Activated CD8-positive, alpha-beta memory T cell treated with anti-CD3 and anti-CD28 coated beads, Interleukin-2, amount 10 ng/mL, durations not matched to agents 7 days and 5 days (primary cell): ENCODE measurements at regions not wholly inside any gene's neighbourhood (a gene's known extent, or its start where the extent isn't known, plus 50 kb on each side); places are given as distances from the start of the nearest gene placed in this dataset.

Experiments used
- ATAC-seq: fragments of 150-1000 bp; cut with Tn5 transposase; one replicate; pipeline ENCODE4 v1.10.0; 2021; ENCODE audit warnings: moderate library complexity
- CTCF ChIA-PET: fragments of 350-600 bp; sonication (Branson Sonifier 250); formaldehyde crosslinking; loops from one replicate; lab custom pipeline; 2021; ENCODE audit warnings: antibody characterized with exemption; lab: Charles Lee
- DNase-seq: peaks from one replicate; pipeline ENCODE4 v3.0.0-alpha.2; 2020
- H3K27ac Mint-ChIP-seq: one replicate; pipeline ENCODE4 v1.8.0; 2021; ENCODE audit warnings: mild to moderate bottlenecking, mixed read lengths
- H3K27me3 Mint-ChIP-seq: one replicate; pipeline ENCODE4 v1.8.0; 2021; ENCODE audit warnings: mixed read lengths
- H3K36me3 Mint-ChIP-seq: one replicate; pipeline ENCODE4 v1.8.0; 2021; ENCODE audit warnings: mild to moderate bottlenecking, mixed read lengths
- H3K4me1 Mint-ChIP-seq: one replicate; pipeline ENCODE4 v1.8.0; 2021; ENCODE audit warnings: mixed read lengths
- H3K4me3 Mint-ChIP-seq: one replicate; pipeline ENCODE4 v1.8.0; 2021; ENCODE audit warnings: mild to moderate bottlenecking, moderate library complexity, mixed read lengths
- H3K9me3 Mint-ChIP-seq: one replicate; pipeline ENCODE4 v1.8.0; 2022; ENCODE audit warnings: low read depth, mixed read lengths

DNA sequence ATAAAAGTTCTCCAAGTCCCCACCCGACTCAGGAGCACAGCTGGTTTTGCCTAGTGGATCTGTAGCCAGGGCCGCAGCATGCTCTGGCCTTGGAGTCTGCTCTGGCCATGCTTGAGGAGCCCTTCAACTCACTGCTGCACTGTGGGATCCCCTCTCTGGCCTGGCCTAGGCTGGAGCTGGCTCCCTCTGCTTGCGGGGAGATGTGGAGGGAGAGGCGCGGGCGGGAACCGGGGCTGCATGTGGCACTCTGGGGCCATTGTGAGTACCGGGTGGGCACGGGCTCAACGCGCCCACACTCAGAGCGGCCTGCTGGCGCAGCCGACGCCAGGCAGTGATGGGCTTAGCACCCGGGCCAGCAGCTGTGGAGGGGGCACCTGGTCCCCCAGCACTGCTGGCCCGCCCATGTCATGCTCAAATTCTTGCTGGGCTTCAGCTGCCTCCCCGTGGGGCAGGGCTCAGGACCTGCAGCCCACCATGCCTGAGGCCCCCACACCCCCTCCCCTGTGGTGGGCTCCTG is 57.0 kb upstream of the ATP12A start:
- no peak overlapping the region for H3K27ac Mint-ChIP-seq
- H3K9me3 Mint-ChIP-seq = no peaks in the 10 kb centered on the region
- DNase-seq (no peak), ATAC-seq (no peak)
- H3K4me3 Mint-ChIP-seq = no peak overlapping the region
- CTCF ChIA-PET = interaction anchor here (0.5 to 2.6 kb wide), 4 partner anchors 11 to 71 kb away, joined by 3 to 13 read pairs (median 4); no protein-coding TSS in a partner anchor
- H3K27me3 Mint-ChIP-seq = no peaks in the 10 kb centered on the region
- peaks cover 7% of the 10 kb centered on the region for H3K36me3 Mint-ChIP-seq
- H3K4me1 Mint-ChIP-seq = peaks cover 74% of the 10 kb centered on the region

DNA sequence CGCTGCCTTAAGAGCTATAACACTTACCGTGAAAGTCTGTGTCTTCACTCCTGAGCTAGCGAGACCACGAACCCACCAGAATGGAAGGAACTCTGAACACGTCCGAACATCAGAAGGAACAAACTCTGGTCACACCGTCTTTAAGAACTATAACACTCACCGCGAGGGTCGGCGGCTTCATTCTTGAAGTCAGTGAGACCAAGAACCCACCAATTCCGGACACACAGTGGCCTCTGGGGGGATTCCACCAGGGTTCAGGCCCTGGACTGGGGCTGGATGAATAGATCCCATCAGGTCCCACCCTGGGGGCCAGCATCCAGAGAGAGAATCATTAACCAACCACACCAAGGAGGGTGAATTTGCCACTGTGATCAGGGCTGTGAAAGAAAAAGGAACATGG is 55.8 kb upstream of the ATP12A start:
- H3K27me3 Mint-ChIP-seq = no peaks in the 10 kb centered on the region
- CTCF ChIA-PET = interaction anchor here (1.0 to 2.6 kb wide), 3 partner anchors 8 to 19 kb away, joined by 3 to 13 read pairs (median 5); no protein-coding TSS in a partner anchor
- H3K9me3 Mint-ChIP-seq = no peaks in the 10 kb centered on the region
- peaks cover 62% of the 10 kb centered on the region for H3K4me1 Mint-ChIP-seq
- H3K4me3 Mint-ChIP-seq = no peak overlapping the region
- peak overlapping the region; percentile 97 for H3K27ac Mint-ChIP-seq
- peaks cover 7% of the 10 kb centered on the region for H3K36me3 Mint-ChIP-seq
- DNase-seq (no peak), ATAC-seq (no peak)

DNA sequence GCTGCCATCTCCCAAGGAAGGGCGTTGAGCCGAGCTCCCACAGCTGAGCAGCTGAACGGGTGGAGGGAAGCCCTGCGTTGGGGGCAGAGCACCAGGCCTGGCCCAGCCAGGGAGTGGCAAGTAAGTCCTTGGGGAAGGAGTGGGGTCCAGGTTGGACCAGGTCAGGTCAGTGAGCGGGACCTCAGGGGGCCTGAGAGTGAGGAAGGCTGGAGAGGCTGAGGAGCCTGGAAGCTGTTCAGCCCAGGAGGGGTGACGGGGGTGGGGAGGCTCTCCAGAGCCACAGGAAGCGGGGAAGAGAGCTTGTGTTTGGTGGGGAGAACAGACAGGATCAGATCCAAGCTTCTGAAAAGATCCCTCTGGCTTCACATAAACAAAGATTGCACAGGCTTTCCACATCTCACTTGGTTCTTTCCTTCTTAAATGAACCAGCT is 55.4 kb upstream of the ATP12A start:
- no peak for ATAC-seq

DNA sequence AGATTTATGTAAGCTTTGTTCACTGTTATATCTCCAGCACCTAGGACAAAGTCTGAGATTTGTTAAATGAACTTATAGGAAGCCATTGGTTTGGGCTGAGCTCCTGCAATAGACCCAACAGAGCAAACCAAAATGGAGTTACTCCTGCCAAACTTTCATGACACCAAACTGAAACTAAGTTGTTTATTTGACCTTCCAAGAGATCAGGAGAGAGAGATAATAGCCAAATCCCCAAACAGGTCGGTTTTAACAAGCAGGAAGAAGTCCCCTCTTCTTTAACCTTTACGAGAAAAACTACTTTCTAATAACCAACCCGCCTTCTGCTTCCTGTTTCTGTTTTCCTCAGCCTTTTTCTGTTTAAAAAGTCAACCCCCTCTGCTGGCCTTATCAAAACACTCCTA is 54.9 kb upstream of the ATP12A start:
- ATAC-seq (peak; percentile 22), DNase-seq (no peak)
- Mint-ChIP-seq H3K27me3 (no peaks in the 10 kb centered on the region), H3K4me3 (no peak overlapping the region), H3K9me3 (no peaks in the 10 kb centered on the region), H3K4me1 (peaks cover 55% of the 10 kb centered on the region), H3K36me3 (peaks cover 4% of the 10 kb centered on the region), H3K27ac (peak overlapping the region; percentile 97)
- CTCF ChIA-PET = interaction anchor here (1.0 to 2.0 kb wide), 5 partner anchors 9 to 69 kb away, joined by 3 to 17 read pairs (median 5); no protein-coding TSS in a partner anchor

More for the DNA sequence above, 55.4 kb upstream of the ATP12A start:
- H3K4me1 Mint-ChIP-seq = peaks cover 58% of the 10 kb centered on the region
- no peak overlapping the region for H3K4me3 Mint-ChIP-seq
- no peaks in the 10 kb centered on the region for H3K27me3 Mint-ChIP-seq
- no peak for DNase-seq
- peak overlapping the region; percentile 97 for H3K27ac Mint-ChIP-seq
- H3K36me3 Mint-ChIP-seq = peaks cover 7% of the 10 kb centered on the region
- CTCF ChIA-PET = interaction anchor here (1.0 to 2.0 kb wide), 4 partner anchors 8 to 47 kb away, joined by 3 to 17 read pairs (median 6); no protein-coding TSS in a partner anchor
- H3K9me3 Mint-ChIP-seq = no peaks in the 10 kb centered on the region

DNA sequence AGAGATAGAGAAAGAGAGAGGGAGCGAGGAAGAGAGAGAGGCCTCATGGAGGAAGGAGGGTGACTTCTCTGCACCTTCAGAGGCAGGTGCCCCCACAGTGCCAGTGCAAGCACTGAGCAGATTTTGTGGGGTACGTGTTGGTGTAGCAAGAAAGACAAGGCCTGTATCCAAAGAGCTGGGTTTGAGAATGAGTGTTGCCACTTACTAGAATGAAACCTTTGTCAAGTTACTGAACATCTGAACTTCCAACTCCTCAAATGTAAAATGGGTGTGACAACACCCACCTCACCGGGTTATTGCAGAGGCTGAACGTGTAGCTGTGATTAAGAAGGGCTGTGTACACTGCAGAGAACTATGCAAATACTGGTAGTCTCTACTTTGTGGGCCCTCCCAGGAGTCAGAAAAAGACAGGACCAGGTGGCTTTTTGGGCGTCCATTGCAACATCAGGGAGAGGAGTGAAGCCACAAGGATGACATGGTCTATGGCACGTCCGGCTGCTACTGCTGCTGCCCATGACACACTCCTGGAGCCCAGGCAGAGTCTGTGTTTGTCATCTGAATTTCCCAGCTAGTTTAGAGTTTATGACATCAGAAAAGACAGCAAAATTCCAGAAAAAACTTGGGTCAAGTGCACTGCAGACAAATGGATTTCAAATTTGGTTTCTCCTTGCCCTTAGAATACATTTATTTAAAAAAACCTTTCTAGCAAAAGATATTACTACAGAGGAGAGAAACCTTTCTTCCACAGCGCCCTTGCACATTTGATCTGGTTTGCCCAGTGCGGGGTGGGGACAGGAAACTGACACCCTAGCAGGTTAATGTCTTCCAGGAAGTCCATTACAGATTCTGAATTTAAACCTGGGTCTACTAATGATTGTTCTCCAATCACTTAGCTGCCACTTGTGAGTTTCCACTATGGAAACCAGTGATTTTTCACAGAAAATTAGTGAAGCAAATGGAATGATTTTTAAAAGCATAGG is 54.0 kb upstream of the ATP12A start:
- ATAC-seq (peak; percentile 75), DNase-seq (peak; percentile 72)
- Mint-ChIP-seq H3K4me3 (no peak overlapping the region), H3K27me3 (no peaks in the 10 kb centered on the region), H3K27ac (peak overlapping the region; percentile 97), H3K36me3 (peaks cover 3% of the 10 kb centered on the region), H3K4me1 (peaks cover 62% of the 10 kb centered on the region), H3K9me3 (no peaks in the 10 kb centered on the region)
- CTCF ChIA-PET = interaction anchor here (0.7 to 2.0 kb wide), 9 partner anchors 8 to 102 kb away, joined by 3 to 17 read pairs (median 4); no protein-coding TSS in a partner anchor

DNA sequence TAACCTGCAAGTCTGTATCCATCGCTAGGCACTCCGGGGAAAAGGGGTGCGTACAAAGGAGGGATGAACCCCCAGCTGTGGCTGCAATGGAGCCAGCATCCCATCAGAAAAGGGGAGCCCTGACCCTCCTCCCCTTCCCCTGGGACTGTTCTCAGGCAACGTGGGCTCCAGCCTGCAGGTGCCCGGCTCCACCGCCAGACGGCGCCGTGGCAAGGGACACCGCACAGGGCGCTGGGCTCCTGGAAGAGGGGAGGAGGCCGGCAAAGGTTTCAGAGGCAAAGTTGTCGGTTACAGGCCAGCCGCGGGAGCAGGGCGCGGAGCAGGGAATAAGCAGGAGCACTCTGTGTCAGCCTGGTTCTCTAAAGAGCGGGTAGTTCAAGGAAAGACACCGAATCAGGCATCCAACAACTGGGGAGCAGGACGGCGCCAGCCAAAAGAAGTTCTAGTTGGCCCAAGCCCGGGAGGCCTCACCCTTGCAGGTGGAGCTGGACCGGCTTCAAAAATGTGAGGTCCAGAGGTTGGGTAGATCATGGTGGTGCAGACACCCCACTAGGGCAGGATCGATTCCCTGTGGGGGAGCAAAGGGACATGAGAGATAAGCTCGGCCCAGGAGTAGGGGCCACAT is 53.0 kb upstream of the ATP12A start:
- DNase-seq (no peak), ATAC-seq (no peak)
- peaks cover 68% of the 10 kb centered on the region for H3K4me1 Mint-ChIP-seq
- no peaks in the 10 kb centered on the region for H3K27me3 Mint-ChIP-seq
- CTCF ChIA-PET = interaction anchor here (0.9 to 2.5 kb wide), 6 partner anchors 8 to 44 kb away, joined by 3 to 8 read pairs (median 6); no protein-coding TSS in a partner anchor
- no peaks in the 10 kb centered on the region for H3K9me3 Mint-ChIP-seq
- no peak overlapping the region for H3K4me3 Mint-ChIP-seq
- peaks cover 3% of the 10 kb centered on the region for H3K36me3 Mint-ChIP-seq
- H3K27ac Mint-ChIP-seq = peak overlapping the region; percentile 64

DNA sequence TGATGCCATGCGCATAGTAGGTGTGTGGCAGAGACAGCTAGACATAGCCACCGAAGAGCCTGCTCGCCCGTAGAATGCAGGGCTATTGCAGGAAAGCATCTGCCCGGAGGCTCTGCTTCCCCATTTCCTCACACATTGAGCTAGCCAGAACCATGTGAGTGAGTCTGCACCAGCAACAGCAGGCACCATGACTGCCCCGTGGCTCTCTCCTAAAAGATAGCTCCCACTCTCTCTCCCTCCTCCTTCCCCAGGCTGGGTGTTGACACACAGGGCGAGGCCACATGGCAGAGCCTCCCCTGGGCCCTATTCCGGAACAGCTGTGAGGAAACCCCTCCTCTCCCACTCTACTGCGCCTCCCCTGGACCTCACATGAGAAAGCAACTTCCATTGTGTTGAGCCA is 52.3 kb upstream of the ATP12A start:
- ATAC-seq = no peak
- CTCF ChIA-PET = interaction anchor here (0.9 to 2.5 kb wide), 4 partner anchors 9 to 45 kb away, joined by 3 to 8 read pairs (median 7); no protein-coding TSS in a partner anchor
- DNase-seq = no peak
- no peak overlapping the region for H3K4me3 Mint-ChIP-seq
- H3K27me3 Mint-ChIP-seq = no peaks in the 10 kb centered on the region
- peaks cover 67% of the 10 kb centered on the region for H3K4me1 Mint-ChIP-seq
- H3K9me3 Mint-ChIP-seq = no peaks in the 10 kb centered on the region
- peak overlapping the region; percentile 5 for H3K27ac Mint-ChIP-seq
- no peaks in the 10 kb centered on the region for H3K36me3 Mint-ChIP-seq

DNA sequence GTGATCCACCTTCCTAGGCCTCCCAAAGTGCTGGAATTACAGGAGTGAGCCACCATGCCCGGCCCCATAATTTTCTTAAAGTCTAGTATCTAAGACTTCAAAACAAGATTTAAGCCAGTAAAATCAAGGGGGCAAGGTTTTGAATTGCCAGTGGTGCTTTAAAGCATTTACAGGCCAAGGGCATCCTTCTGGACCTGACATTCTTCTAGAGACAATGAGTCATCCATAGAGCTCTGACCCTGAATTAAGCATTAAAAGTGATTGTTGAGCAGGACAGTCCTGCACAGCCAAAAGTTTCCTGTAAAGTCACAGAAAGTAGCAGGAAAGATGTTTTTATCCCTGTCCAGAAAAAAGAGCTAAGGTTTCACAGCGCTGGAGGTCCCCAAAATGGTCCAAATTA is 50.9 kb upstream of the ATP12A start:
- Mint-ChIP-seq H3K36me3 (peaks cover 2% of the 10 kb centered on the region), H3K27ac (no peak overlapping the region), H3K4me3 (no peak overlapping the region), H3K4me1 (peaks cover 63% of the 10 kb centered on the region), H3K27me3 (no peaks in the 10 kb centered on the region), H3K9me3 (no peaks in the 10 kb centered on the region)
- no peak for DNase-seq
- CTCF ChIA-PET = interaction anchor here (1.6 to 2.5 kb wide), 3 partner anchors 10 to 52 kb away, joined by 3 to 8 read pairs (median 4); no protein-coding TSS in a partner anchor
- ATAC-seq = no peak

DNA sequence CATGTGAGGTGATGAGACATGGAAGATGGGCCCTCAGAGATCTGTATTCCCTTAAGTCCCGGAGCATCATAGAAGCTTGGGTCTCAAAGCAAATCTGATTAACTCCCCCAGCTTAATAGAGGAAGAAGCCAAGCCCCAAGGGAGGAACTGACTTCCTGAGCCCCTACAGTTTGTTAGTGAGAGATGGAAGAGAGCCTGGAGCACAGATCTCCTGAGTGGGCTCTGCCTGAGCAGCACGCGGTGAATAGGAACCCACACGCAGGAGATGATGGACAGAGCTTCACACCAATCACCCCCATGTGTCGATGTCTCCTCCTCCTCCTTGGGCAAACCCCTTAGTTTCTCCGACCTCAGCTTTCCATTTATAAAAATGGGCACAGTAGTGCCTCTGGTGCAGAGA is 50.1 kb upstream of the ATP12A start:
- Mint-ChIP-seq H3K9me3 (no peaks in the 10 kb centered on the region), H3K27ac (no peak overlapping the region)

More for the DNA sequence above, 50.1 kb upstream of the ATP12A start:
- DNase-seq (no peak), ATAC-seq (no peak)
- Mint-ChIP-seq H3K36me3 (peaks cover 2% of the 10 kb centered on the region), H3K27me3 (no peaks in the 10 kb centered on the region), H3K4me1 (peaks cover 55% of the 10 kb centered on the region), H3K4me3 (no peak overlapping the region)
- CTCF ChIA-PET = interaction anchor here (1.0 to 2.5 kb wide), 4 partner anchors 11 to 97 kb away, joined by 3 to 8 read pairs (median 4); no protein-coding TSS in a partner anchor
